T-helper 1 cell treated with Interleukin-12 subunit alpha and Interleukin-12 subunit beta and Interleukin-4 antibody, amounts not matched to agents 30 ng/mL and 1 ng/mL, for 36 hours (primary cell): ENCODE measurements at regions not wholly inside any gene's neighbourhood (a gene's known extent, or its start where the extent isn't known, plus 50 kb on each side); places are given as distances from the start of the nearest gene placed in this dataset.

ENCODE experiments used
- intact Hi-C: fragments of 100-400 bp; cut with micrococcal nuclease; formaldehyde crosslinking; loops from one replicate; pipeline ENCODE4 v1.15.1; 2024

- intact Hi-C loops = no loop called here
Measured at GRCh38 chr10:78357141-78358063, 323.7 kb downstream of the RPS24 start.

- intact Hi-C loops = no loop called here
Measured at GRCh38 chr10:78358351-78358750, 324.7 kb downstream of the RPS24 start.

- intact Hi-C loops = no loop called here
Measured at GRCh38 chr10:78358982-78359381, 325.3 kb downstream of the RPS24 start.

- intact Hi-C loops = loop anchor here (2.0 kb wide), 1 partner anchor 57 kb away; no protein-coding TSS in a partner anchor
Measured at GRCh38 chr10:78359640-78360091, 326.0 kb downstream of the RPS24 start.

GRCh38 chr10:78360284-78360683 is 326.6 kb downstream of the RPS24 start:
- intact Hi-C loops = loop anchor here (2.0 kb wide), 1 partner anchor 57 kb away; no protein-coding TSS in a partner anchor

- intact Hi-C loops = loop anchor here (2.0 kb wide), 1 partner anchor 58 kb away; no protein-coding TSS in a partner anchor
Measured at GRCh38 chr10:78361031-78361430, 327.4 kb downstream of the RPS24 start.

- intact Hi-C loops = no loop called here
Measured at GRCh38 chr10:78362406-78363022, 328.9 kb downstream of the RPS24 start.

GRCh38 chr10:78363190-78363589 is 329.5 kb downstream of the RPS24 start:
- intact Hi-C loops = no loop called here

GRCh38 chr10:78365694-78366093 is 332.0 kb downstream of the RPS24 start:
- intact Hi-C loops = no loop called here

GRCh38 chr10:78366663-78367411 is 333.2 kb downstream of the RPS24 start:
- intact Hi-C loops = no loop called here

GRCh38 chr10:78367751-78368150 is 334.1 kb downstream of the RPS24 start:
- intact Hi-C loops = no loop called here

- intact Hi-C loops = no loop called here
Measured at GRCh38 chr10:78371136-78371535, 337.5 kb downstream of the RPS24 start.

- intact Hi-C loops = no loop called here
Measured at GRCh38 chr10:78372806-78373205, 339.1 kb downstream of the RPS24 start.

- intact Hi-C loops = no loop called here
Measured at GRCh38 chr10:78374331-78375028, 340.8 kb downstream of the RPS24 start.

- intact Hi-C loops = no loop called here
Measured at GRCh38 chr10:78375854-78376785, 342.5 kb downstream of the RPS24 start.

- intact Hi-C loops = no loop called here
Measured at GRCh38 chr10:78377356-78377755, 343.7 kb downstream of the RPS24 start.

- intact Hi-C loops = no loop called here
Measured at GRCh38 chr10:78378192-78378591, 344.5 kb downstream of the RPS24 start.

GRCh38 chr10:78381107-78381506 is 347.4 kb downstream of the RPS24 start:
- intact Hi-C loops = no loop called here

- intact Hi-C loops = no loop called here
Measured at GRCh38 chr10:78382047-78382446, 348.4 kb downstream of the RPS24 start.

GRCh38 chr10:78382772-78383171 is 349.1 kb downstream of the RPS24 start:
- intact Hi-C loops = no loop called here
